Mesendoderm (in vitro differentiated cells): ENCODE measurements at regions not wholly inside any gene's neighbourhood (a gene's known extent, or its start where the extent isn't known, plus 50 kb on each side); places are given as distances from the start of the nearest gene placed in this dataset.
A peak's percentile ranks its signal among the peaks of the same experiment; 100 is the strongest.

Experiments
- DNase-seq: peaks from one replicate; pipeline ENCODE4 v3.0.0; 2013
- H2AK5ac ChIP-seq: 2 replicates; pipeline ENCODE4 v1.6.1; 2013; ENCODE audit warnings: low read length, inconsistent platforms
- H2BK120ac ChIP-seq: 2 replicates; pipeline ENCODE4 v1.6.1; 2013; ENCODE audit warnings: low read depth, mild to moderate bottlenecking, low read length, moderate library complexity, mixed read lengths
- H2BK15ac ChIP-seq: replicated peaks from 2 replicates; pipeline ENCODE4 v1.6.1; 2013; ENCODE audit warnings: low read depth, mild to moderate bottlenecking, moderate library complexity
- H2BK5ac ChIP-seq: 2 replicates; pipeline ENCODE4 v1.6.1; 2013; ENCODE audit warnings: low read length, inconsistent platforms
- H3K18ac ChIP-seq: 2 replicates; pipeline ENCODE4 v1.6.1; 2013; ENCODE audit warnings: mild to moderate bottlenecking, low read length, mixed read lengths
- H3K23ac ChIP-seq: one replicate; pipeline ENCODE4 v1.6.1; 2013; ENCODE audit warnings: low read length
- H3K27ac ChIP-seq: 2 replicates; pipeline ENCODE4 v1.5.1; 2013; ENCODE audit warnings: low read depth, mild to moderate bottlenecking, inconsistent platforms, low read length, moderate library complexity
- H3K27me3 ChIP-seq: 2 replicates; pipeline ENCODE4 v1.6.1; 2013; ENCODE audit warnings: low read length, control low read depth, mild to moderate bottlenecking, inconsistent platforms; ENCODE audit not compliant: insufficient read depth, poor library complexity
- H3K36me3 ChIP-seq: 2 replicates; pipeline ENCODE4 v1.6.1; 2013; ENCODE audit warnings: low read length, inconsistent platforms; ENCODE audit not compliant: control insufficient read depth, insufficient read depth
- H3K4ac ChIP-seq: one replicate; pipeline ENCODE4 v1.6.1; 2013; ENCODE audit warnings: low read depth, mild to moderate bottlenecking, low read length, moderate library complexity
- H3K4me1 ChIP-seq: 2 replicates; pipeline ENCODE4 v1.6.1; 2013; ENCODE audit warnings: low read depth, low read length, inconsistent platforms; ENCODE audit not compliant: control insufficient read depth
- H3K4me2 ChIP-seq: 2 replicates; pipeline ENCODE4 v1.6.1; 2013; ENCODE audit warnings: low read length
- H3K4me3 ChIP-seq: 2 replicates; pipeline ENCODE4 v1.5.1; 2013; ENCODE audit warnings: mild to moderate bottlenecking, low read length
- H3K56ac ChIP-seq: one replicate; pipeline ENCODE4 v1.6.1; 2013; ENCODE audit warnings: low read length
- H3K79me1 ChIP-seq: 2 replicates; pipeline ENCODE4 v1.6.1; 2013; ENCODE audit warnings: low read length, inconsistent platforms
- H3K79me2 ChIP-seq: 2 replicates; pipeline ENCODE4 v1.6.1; 2013; ENCODE audit warnings: mild to moderate bottlenecking, low read length; ENCODE audit not compliant: control insufficient read depth, insufficient read depth
- H3K9ac ChIP-seq: 2 replicates; pipeline ENCODE4 v1.6.1; 2013; ENCODE audit warnings: low read length, inconsistent platforms
- H4K5ac ChIP-seq: one replicate; pipeline ENCODE4 v1.6.1; 2013; ENCODE audit warnings: low read length
- H4K8ac ChIP-seq: one replicate; pipeline ENCODE4 v1.6.1; 2013; ENCODE audit warnings: low read depth, mild to moderate bottlenecking, control low read depth, low read length, moderate library complexity
- WGBS: extraction: QIAGEN DNeasy Blood & Tissue Kit; methylation state at CpG from one replicate; pipeline ENCODE4 v1.1.7; 2013; ENCODE audit warnings: low lambda C conversion rate, missing lambda C conversion rate; ENCODE audit not compliant: insufficient coverage; ENCODE audit errors: extremely low coverage; 5-methylcytosine and 5-hydroxymethylcytosine counted together

- no peak overlapping the region for H3K56ac ChIP-seq
- no peak overlapping the region for H3K27ac ChIP-seq
- no peaks in the 10 kb centered on the region for H3K79me1 ChIP-seq
- no peak overlapping the region for H2BK15ac ChIP-seq
- no peak overlapping the region for H4K5ac ChIP-seq
- H3K27me3 ChIP-seq: no peaks in the 10 kb centered on the region
- H3K36me3 ChIP-seq: no peaks in the 10 kb centered on the region
- H3K4me3 ChIP-seq: no peak overlapping the region
- H3K79me2 ChIP-seq: no peaks in the 10 kb centered on the region
- H3K18ac ChIP-seq: no peak overlapping the region
- no peak overlapping the region for H2BK5ac ChIP-seq
- H3K4me2 ChIP-seq: no peak overlapping the region
- H4K8ac ChIP-seq: no peak overlapping the region
- no peak overlapping the region for H3K23ac ChIP-seq
- no peak overlapping the region for H2AK5ac ChIP-seq
- no peak for DNase-seq
- no peaks in the 10 kb centered on the region for H3K4me1 ChIP-seq
- H3K9ac ChIP-seq: no peak overlapping the region
- H2BK120ac ChIP-seq: no peak overlapping the region
- no peak overlapping the region for H3K4ac ChIP-seq
- WGBS: no CpG with 5 or more reads among the region's 2 CpGs
Measured at GRCh38 chr14:87046960-87047359, 946.0 kb downstream of the GALC start.

GRCh38 chr14:87045956-87046355 lies 947.0 kb downstream of the GALC start:
- no peak overlapping the region for H3K27ac ChIP-seq
- no peak overlapping the region for H2BK5ac ChIP-seq
- H2BK15ac ChIP-seq: no peak overlapping the region
- no peak overlapping the region for H3K4ac ChIP-seq
- no peaks in the 10 kb centered on the region for H3K36me3 ChIP-seq
- H2BK120ac ChIP-seq: no peak overlapping the region
- H3K9ac ChIP-seq: no peak overlapping the region
- no peak overlapping the region for H4K5ac ChIP-seq
- H3K18ac ChIP-seq: no peak overlapping the region
- no peaks in the 10 kb centered on the region for H3K79me2 ChIP-seq
- no peak overlapping the region for H2AK5ac ChIP-seq
- H3K79me1 ChIP-seq: no peaks in the 10 kb centered on the region
- H3K4me2 ChIP-seq: no peak overlapping the region
- H3K56ac ChIP-seq: no peak overlapping the region
- H3K27me3 ChIP-seq: no peaks in the 10 kb centered on the region
- H4K8ac ChIP-seq: no peak overlapping the region
- DNase-seq: no peak
- H3K23ac ChIP-seq: no peak overlapping the region
- H3K4me1 ChIP-seq: no peaks in the 10 kb centered on the region
- no CpG with 5 or more reads among the region's 5 CpGs for WGBS
- no peak overlapping the region for H3K4me3 ChIP-seq

GRCh38 chr14:87045246-87045645 lies 947.7 kb downstream of the GALC start:
- WGBS: no CpG with 5 or more reads among the region's 3 CpGs
- Histone ChIP-seq H3K27me3 (no peaks in the 10 kb centered on the region), H3K4me1 (no peaks in the 10 kb centered on the region), H4K5ac (no peak overlapping the region), H2BK5ac (no peak overlapping the region), H3K4me3 (no peak overlapping the region), H3K56ac (no peak overlapping the region), H3K23ac (no peak overlapping the region), H3K79me1 (no peaks in the 10 kb centered on the region), H3K4ac (no peak overlapping the region), H3K36me3 (no peaks in the 10 kb centered on the region), H3K79me2 (no peaks in the 10 kb centered on the region), H3K27ac (no peak overlapping the region), H2BK120ac (no peak overlapping the region), H3K9ac (no peak overlapping the region), H2BK15ac (no peak overlapping the region), H3K18ac (peak overlapping the region; percentile 18), H2AK5ac (no peak overlapping the region), H4K8ac (no peak overlapping the region), H3K4me2 (no peak overlapping the region)
- no peak for DNase-seq

GRCh38 chr14:87044807-87045206 lies 948.2 kb downstream of the GALC start:
- Histone ChIP-seq H3K79me2 (no peaks in the 10 kb centered on the region), H3K4me1 (no peaks in the 10 kb centered on the region), H3K18ac (no peak overlapping the region)

GRCh38 chr14:87043667-87044200 lies 949.2 kb downstream of the GALC start:
- Histone ChIP-seq H3K4me1 (no peaks in the 10 kb centered on the region), H2BK15ac (no peak overlapping the region), H3K36me3 (no peaks in the 10 kb centered on the region), H2BK120ac (no peak overlapping the region), H3K4me3 (no peak overlapping the region), H3K56ac (no peak overlapping the region), H3K18ac (no peak overlapping the region), H3K4me2 (no peak overlapping the region), H3K23ac (no peak overlapping the region), H3K4ac (no peak overlapping the region), H3K27me3 (no peaks in the 10 kb centered on the region), H3K9ac (no peak overlapping the region), H3K79me1 (no peaks in the 10 kb centered on the region), H4K5ac (no peak overlapping the region), H2BK5ac (no peak overlapping the region), H4K8ac (no peak overlapping the region), H2AK5ac (no peak overlapping the region), H3K27ac (no peak overlapping the region), H3K79me2 (no peaks in the 10 kb centered on the region)
- WGBS: no CpG with 5 or more reads among the region's 4 CpGs
- no peak for DNase-seq

More at GRCh38 chr14:87044807-87045206, 948.2 kb downstream of the GALC start:
- no peaks in the 10 kb centered on the region for H3K27me3 ChIP-seq
- no peak for DNase-seq
- H3K4me2 ChIP-seq: no peak overlapping the region
- H3K36me3 ChIP-seq: no peaks in the 10 kb centered on the region
- H3K27ac ChIP-seq: no peak overlapping the region
- H2BK5ac ChIP-seq: no peak overlapping the region
- no peaks in the 10 kb centered on the region for H3K79me1 ChIP-seq
- no peak overlapping the region for H2BK120ac ChIP-seq
- no CpG with 5 or more reads among the region's 1 CpG for WGBS
- no peak overlapping the region for H3K4ac ChIP-seq
- no peak overlapping the region for H3K4me3 ChIP-seq
- no peak overlapping the region for H3K56ac ChIP-seq
- H2AK5ac ChIP-seq: no peak overlapping the region
- H2BK15ac ChIP-seq: no peak overlapping the region
- H4K5ac ChIP-seq: no peak overlapping the region
- no peak overlapping the region for H3K9ac ChIP-seq
- no peak overlapping the region for H3K23ac ChIP-seq
- no peak overlapping the region for H4K8ac ChIP-seq

GRCh38 chr14:87042354-87042753 lies 950.6 kb downstream of the GALC start:
- WGBS: no CpG with 5 or more reads among the region's 4 CpGs
- Histone ChIP-seq H3K4ac (no peak overlapping the region), H3K4me3 (no peak overlapping the region), H3K79me1 (no peaks in the 10 kb centered on the region), H3K79me2 (no peaks in the 10 kb centered on the region), H3K27ac (no peak overlapping the region), H2BK120ac (no peak overlapping the region), H3K4me1 (no peaks in the 10 kb centered on the region), H3K56ac (no peak overlapping the region), H3K18ac (no peak overlapping the region), H3K36me3 (no peaks in the 10 kb centered on the region), H3K4me2 (no peak overlapping the region), H2AK5ac (no peak overlapping the region), H2BK5ac (no peak overlapping the region), H4K8ac (no peak overlapping the region), H2BK15ac (no peak overlapping the region), H3K27me3 (no peaks in the 10 kb centered on the region), H4K5ac (no peak overlapping the region), H3K9ac (no peak overlapping the region), H3K23ac (no peak overlapping the region)
- no peak for DNase-seq
